H9 (cell line): ENCODE measurements at regions not wholly inside any gene's neighbourhood (a gene's known extent, or its start where the extent isn't known, plus 50 kb on each side); places are given as distances from the start of the nearest gene placed in this dataset.

Source experiments
- DNase-seq: peaks from one replicate; pipeline ENCODE4 v3.0.0-alpha.2; 2017
- H2AFZ ChIP-seq: one replicate; pipeline ENCODE4 v1.6.1; 2013; ENCODE audit warnings: mild to moderate bottlenecking, low read length, control low read depth, moderate library complexity
- H2AK5ac ChIP-seq: 2 replicates; pipeline ENCODE4 v1.6.1; 2013; ENCODE audit warnings: low read length, control low read depth, mixed read lengths; ENCODE audit not compliant: insufficient read length
- H2BK120ac ChIP-seq: one replicate; pipeline ENCODE4 v1.6.1; 2013; ENCODE audit warnings: low read depth, mild to moderate bottlenecking, low read length, control low read depth, inconsistent platforms; ENCODE audit not compliant: poor library complexity, severe bottlenecking
- H2BK12ac ChIP-seq: 2 replicates; pipeline ENCODE4 v1.6.1; 2013; ENCODE audit warnings: low read length, control low read depth, mixed read lengths, low read depth; ENCODE audit not compliant: insufficient read length
- H2BK15ac ChIP-seq: 2 replicates; pipeline ENCODE4 v1.6.1; 2013; ENCODE audit warnings: low read depth, low read length, control low read depth
- H2BK20ac ChIP-seq: one replicate; pipeline ENCODE4 v1.6.1; 2013; ENCODE audit warnings: low read depth, mild to moderate bottlenecking, low read length, control low read depth, inconsistent platforms; ENCODE audit not compliant: poor library complexity, severe bottlenecking
- H2BK5ac ChIP-seq: 2 replicates; pipeline ENCODE4 v1.6.1; 2013; ENCODE audit warnings: low read length, control low read depth, mixed read lengths; ENCODE audit not compliant: insufficient read length
- H3K14ac ChIP-seq: 2 replicates; pipeline ENCODE4 v1.6.1; 2013; ENCODE audit warnings: low read length, control low read depth; ENCODE audit not compliant: insufficient read depth
- H3K18ac ChIP-seq: 2 replicates; pipeline ENCODE4 v1.6.1; 2013; ENCODE audit warnings: low read depth, mild to moderate bottlenecking, mixed read lengths, low read length, control low read depth; ENCODE audit not compliant: insufficient read length
- H3K23ac ChIP-seq: 2 replicates; pipeline ENCODE4 v1.6.1; 2013; ENCODE audit warnings: low read length, control low read depth, mixed read lengths, low read depth; ENCODE audit not compliant: insufficient read length
- H3K23me2 ChIP-seq: 2 replicates; pipeline ENCODE4 v1.6.1; 2013; ENCODE audit warnings: low read depth, mild to moderate bottlenecking, mixed read lengths, low read length, control low read depth; ENCODE audit not compliant: insufficient read length, poor library complexity, severe bottlenecking
- H3K27ac ChIP-seq: 2 replicates; pipeline ENCODE4 v1.5.1; 2013; ENCODE audit warnings: low read length, control low read depth, mixed read lengths, low read depth; ENCODE audit not compliant: insufficient read length
- H3K27me3 ChIP-seq: 2 replicates; pipeline ENCODE4 v1.6.1; 2013; ENCODE audit warnings: low read length, control low read depth, inconsistent platforms; ENCODE audit not compliant: insufficient read depth
- H3K4ac ChIP-seq: 2 replicates; pipeline ENCODE4 v1.6.1; 2013; ENCODE audit warnings: low read depth, mild to moderate bottlenecking, control low read depth, inconsistent platforms, low read length, moderate library complexity
- H3K4me1 ChIP-seq: 2 replicates; pipeline ENCODE4 v1.6.1; 2013; ENCODE audit warnings: low read length, control low read depth, inconsistent platforms; ENCODE audit not compliant: insufficient read depth
- H3K4me2 ChIP-seq: 2 replicates; pipeline ENCODE4 v1.6.1; 2013; ENCODE audit warnings: low read length, control low read depth, mixed read lengths; ENCODE audit not compliant: insufficient read length, insufficient read depth
- H3K56ac ChIP-seq: 2 replicates; pipeline ENCODE4 v1.6.1; 2013; ENCODE audit warnings: low read depth, mild to moderate bottlenecking, mixed read lengths, low read length, control low read depth; ENCODE audit not compliant: insufficient read length
- H3K79me1 ChIP-seq: 2 replicates; pipeline ENCODE4 v1.6.1; 2013; ENCODE audit warnings: low read depth, mild to moderate bottlenecking, moderate library complexity, low read length, control low read depth, inconsistent platforms; ENCODE audit not compliant: insufficient read depth, poor library complexity, severe bottlenecking
- H3K79me2 ChIP-seq: 2 replicates; pipeline ENCODE4 v1.6.1; 2013; ENCODE audit warnings: low read length, control low read depth, inconsistent platforms; ENCODE audit not compliant: insufficient read depth
- H3K9ac ChIP-seq: 2 replicates; pipeline ENCODE4 v1.6.1; 2013; ENCODE audit warnings: low read length, control low read depth, mixed read lengths; ENCODE audit not compliant: insufficient read length; ENCODE audit errors: extremely low read depth
- H3K9me3 ChIP-seq: one replicate; pipeline ENCODE4 v1.6.1; 2013; ENCODE audit warnings: low read depth, low read length, inconsistent platforms; ENCODE audit not compliant: control insufficient read depth
- H3T11ph ChIP-seq: one replicate; pipeline ENCODE4 v1.6.1; 2013; ENCODE audit warnings: mild to moderate bottlenecking, low read length, control low read depth, inconsistent platforms
- H4K20me1 ChIP-seq: one replicate; pipeline ENCODE4 v1.6.1; 2013; ENCODE audit not compliant: control insufficient read depth, insufficient read length, insufficient read depth
- H4K5ac ChIP-seq: 2 replicates; pipeline ENCODE4 v1.6.1; 2013; ENCODE audit warnings: low read depth, mild to moderate bottlenecking, mixed read lengths, low read length, control low read depth; ENCODE audit not compliant: insufficient read length
- H4K8ac ChIP-seq: replicated peaks from 2 replicates; pipeline ENCODE4 v1.6.1; 2013; ENCODE audit warnings: low read length, control low read depth, mixed read lengths, low read depth; ENCODE audit not compliant: insufficient read length
- H4K91ac ChIP-seq: 2 replicates; pipeline ENCODE4 v1.6.1; 2013; ENCODE audit warnings: low read depth, mild to moderate bottlenecking, moderate library complexity, mixed read lengths, low read length, control low read depth; ENCODE audit not compliant: insufficient read length
- H3K27ac Mint-ChIP-seq, 3 experiments: 2 replicates in 2 of 3; 3 replicates in 1 of 3; pipeline ENCODE4 v1.8.0; 2020 to 2021; ENCODE audit warnings: mixed read lengths in 3 of 3, mild to moderate bottlenecking in 1 of 3, moderate library complexity in 1 of 3
- H3K27me3 Mint-ChIP-seq: 2 replicates; pipeline ENCODE4 v1.8.0; 2021; ENCODE audit warnings: low read depth, mild to moderate bottlenecking, moderate library complexity, mixed read lengths
- H3K36me3 Mint-ChIP-seq, 3 experiments: 2 replicates in 2 of 3; 3 replicates in 1 of 3; pipeline ENCODE4 v1.8.0; 2020 to 2021; ENCODE audit warnings: low read depth in 3 of 3, mixed read lengths in 3 of 3; ENCODE audit not compliant: insufficient read depth in 1 of 3
- H3K4me1 Mint-ChIP-seq, 2 experiments: 2 replicates each; pipeline ENCODE4 v1.8.0; 2020; ENCODE audit warnings: mixed read lengths in 2 of 2
- H3K4me3 Mint-ChIP-seq, 2 experiments: 2 replicates in 1 of 2; 3 replicates in 1 of 2; pipeline ENCODE4 v1.8.0; 2020 to 2021; ENCODE audit warnings: mild to moderate bottlenecking in 2 of 2, mixed read lengths in 2 of 2, moderate library complexity in 1 of 2
- H3K9me3 Mint-ChIP-seq, 2 experiments: 2 replicates in 1 of 2; 3 replicates in 1 of 2; pipeline ENCODE4 v1.8.0; 2020; ENCODE audit warnings: mild to moderate bottlenecking in 2 of 2, mixed read lengths in 2 of 2, moderate library complexity in 1 of 2
- WGBS: extraction: QIAGEN DNeasy Blood & Tissue Kit; methylation state at CpG from one replicate; pipeline ENCODE4 v1.1.7; 2013; ENCODE audit warnings: missing lambda C conversion rate, low lambda C conversion rate, mixed read lengths; ENCODE audit not compliant: insufficient read length; ENCODE audit errors: extremely low coverage; 5-methylcytosine and 5-hydroxymethylcytosine counted together
- TF ChIP-seq, protein P1 (sequence below): fragments of 200-600 bp; sonication (generic); conservative IDR thresholded peaks from 3 replicates; pipeline ENCODE4 v1.8.0; 2021; ENCODE audit warnings: antibody characterized with exemption, mild to moderate bottlenecking

- Histone ChIP-seq H2AK5ac (no peak overlapping the region), H4K91ac (no peak overlapping the region), H3K18ac (no peak overlapping the region), H3K23ac (no peak overlapping the region), H2BK5ac (no peak overlapping the region), H3T11ph (no peak overlapping the region), H3K23me2 (no peaks in the 10 kb centered on the region), H3K79me1 (no peaks in the 10 kb centered on the region), H4K20me1 (no peaks in the 10 kb centered on the region), H3K9ac (no peak overlapping the region), H3K14ac (no peak overlapping the region), H3K27me3 (no peaks in the 10 kb centered on the region), H4K8ac (no peak overlapping the region), H3K9me3 (peaks cover 5% of the 10 kb centered on the region), H2AFZ (no peak overlapping the region), H3K4me1 (no peaks in the 10 kb centered on the region; the same call in 1 of the 2 replicates), H3K27ac (no peak overlapping the region), H2BK120ac (no peak overlapping the region), H3K79me2 (no peaks in the 10 kb centered on the region), H3K4me2 (no peak overlapping the region), H2BK20ac (no peak overlapping the region), H3K4ac (no peak overlapping the region), H4K5ac (no peak overlapping the region), H2BK12ac (no peak overlapping the region), H2BK15ac (no peak overlapping the region), H3K56ac (no peak overlapping the region)
- DNase-seq: no peak
- TF ChIP-seq, protein P1, sequence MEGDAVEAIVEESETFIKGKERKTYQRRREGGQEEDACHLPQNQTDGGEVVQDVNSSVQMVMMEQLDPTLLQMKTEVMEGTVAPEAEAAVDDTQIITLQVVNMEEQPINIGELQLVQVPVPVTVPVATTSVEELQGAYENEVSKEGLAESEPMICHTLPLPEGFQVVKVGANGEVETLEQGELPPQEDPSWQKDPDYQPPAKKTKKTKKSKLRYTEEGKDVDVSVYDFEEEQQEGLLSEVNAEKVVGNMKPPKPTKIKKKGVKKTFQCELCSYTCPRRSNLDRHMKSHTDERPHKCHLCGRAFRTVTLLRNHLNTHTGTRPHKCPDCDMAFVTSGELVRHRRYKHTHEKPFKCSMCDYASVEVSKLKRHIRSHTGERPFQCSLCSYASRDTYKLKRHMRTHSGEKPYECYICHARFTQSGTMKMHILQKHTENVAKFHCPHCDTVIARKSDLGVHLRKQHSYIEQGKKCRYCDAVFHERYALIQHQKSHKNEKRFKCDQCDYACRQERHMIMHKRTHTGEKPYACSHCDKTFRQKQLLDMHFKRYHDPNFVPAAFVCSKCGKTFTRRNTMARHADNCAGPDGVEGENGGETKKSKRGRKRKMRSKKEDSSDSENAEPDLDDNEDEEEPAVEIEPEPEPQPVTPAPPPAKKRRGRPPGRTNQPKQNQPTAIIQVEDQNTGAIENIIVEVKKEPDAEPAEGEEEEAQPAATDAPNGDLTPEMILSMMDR: no peak
- Mint-ChIP-seq H3K27ac (no peak overlapping the region), H3K9me3 (peaks cover 28 to 30% of the 10 kb centered on the region in 2 experiments), H3K36me3 (peaks cover 18 to 24% (median 21%) of the 10 kb centered on the region in 3 experiments), H3K27me3 (peaks cover 22% of the 10 kb centered on the region), H3K4me1 (peaks cover 12 to 15% of the 10 kb centered on the region in 2 experiments), H3K4me3 (no peak overlapping the region)
- no CpG with 5 or more reads among the region's 1 CpG for WGBS
Measured at GRCh38 chr1:229132106-229132443, 138.8 kb upstream of the RAB4A start.
